Urinary bladder (tissue), 4 donors: ENCODE measurements at regions not wholly inside any gene's neighbourhood (a gene's known extent, or its start where the extent isn't known, plus 50 kb on each side); places are given as distances from the start of the nearest gene placed in this dataset. TPM values are rescaled to one million over a fixed set of nuclear protein-coding genes. Genes with fewer than 3 reads are reported as not detected.

Experiments
- DNase-seq: peaks from one replicate; pipeline ENCODE4 v3.0.0-alpha.2; 2015; ENCODE audit errors: extremely low spot score
- H3K27ac ChIP-seq: one replicate; pipeline ENCODE4 v1.5.1; 2013; ENCODE audit warnings: low read depth, mild to moderate bottlenecking, moderate library complexity
- H3K36me3 ChIP-seq: one replicate; pipeline ENCODE4 v1.6.1; 2013; ENCODE audit warnings: mild to moderate bottlenecking, moderate library complexity; ENCODE audit not compliant: insufficient read depth
- H3K4me1 ChIP-seq: one replicate; pipeline ENCODE4 v1.6.1; 2013; ENCODE audit warnings: mild to moderate bottlenecking, moderate library complexity; ENCODE audit not compliant: insufficient read depth
- H3K4me3 ChIP-seq: one replicate; pipeline ENCODE4 v1.5.1; 2013; ENCODE audit warnings: low read depth, low read length
- WGBS: extraction: QIAGEN DNeasy Blood & Tissue Kit; methylation state at CpG from one replicate; pipeline ENCODE4 v1.1.7; 2013; 5-methylcytosine and 5-hydroxymethylcytosine counted together
- small RNA-seq: library from RNA; depleted of rRNA; stranded (forward); fragments of <200 nt; gene quantifications from one replicate; pipeline ENCODE3, GENCODE V24; 2014
- donor health status: healthy with polysubstance abuse.
- donor health status: healthy.

GRCh38 chr5:149429839-149430721 lies 51.0 kb upstream of the IL17B start:
- 39% methylated on average over 15 of the region's 15 CpGs for WGBS
- Histone ChIP-seq H3K36me3 (peaks cover 2% of the 10 kb centered on the region), H3K27ac (peak overlapping the region; percentile 41), H3K4me1 (no peaks in the 10 kb centered on the region), H3K4me3 (no peak overlapping the region)
- no peak for DNase-seq

Small RNAs in the stretch of these regions (small RNA-seq; reads per million reads assigned to genes)
- not detected for gene MIR145
